ENCODE measurements at regions not wholly inside any gene's neighbourhood (a gene's known extent, or its start where the extent isn't known, plus 50 kb on each side); places are given as distances from the start of the nearest gene placed in this dataset.
"Not testable (repeated sequence)": the region's sequence is repeated elsewhere in the genome, so short reads cannot be mapped to it uniquely, and the experiment has no call there.

DNA sequence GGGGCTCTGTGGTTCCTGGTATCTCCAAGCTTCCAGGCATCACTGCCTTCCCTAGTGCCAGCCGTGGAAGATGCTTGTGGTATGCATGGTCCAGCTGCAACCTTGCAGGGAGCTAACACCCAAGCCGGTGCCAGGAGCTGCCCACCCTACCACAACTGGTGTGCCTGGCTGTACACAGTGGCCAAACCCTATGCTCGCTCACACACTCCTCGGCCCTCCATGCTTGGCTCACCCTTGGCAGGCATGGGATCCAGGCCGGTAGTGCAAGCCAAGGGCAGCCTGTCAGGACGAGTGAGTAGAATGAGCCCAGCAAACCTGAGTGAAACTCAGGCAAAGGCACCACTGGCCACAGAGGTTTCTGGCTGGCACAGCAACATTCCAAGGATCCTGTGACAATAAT lies 1676.0 kb downstream of the SLITRK1 start:
- no peak for DNase-seq (ENCODE audit: low spot score)

DNA sequence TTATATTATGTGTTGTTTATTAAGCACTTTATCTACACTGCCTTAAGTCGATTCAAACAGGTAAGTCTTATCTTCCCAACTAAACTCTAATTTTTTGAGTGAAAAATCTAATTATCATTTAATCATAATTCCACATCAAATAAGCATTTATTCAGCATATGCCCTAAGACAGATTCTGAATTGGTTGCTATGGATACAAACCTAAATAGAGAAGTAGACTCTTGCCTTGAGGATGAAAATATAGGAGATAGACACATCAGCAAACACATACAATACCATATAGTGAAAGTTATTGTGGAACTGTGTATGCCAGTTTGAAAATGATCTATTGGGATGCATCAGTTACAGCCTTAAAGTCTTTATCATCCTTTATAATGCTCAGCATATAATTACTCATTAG lies 1679.9 kb downstream of the SLITRK1 start:
- no peak for DNase-seq (ENCODE audit: low spot score)

DNA sequence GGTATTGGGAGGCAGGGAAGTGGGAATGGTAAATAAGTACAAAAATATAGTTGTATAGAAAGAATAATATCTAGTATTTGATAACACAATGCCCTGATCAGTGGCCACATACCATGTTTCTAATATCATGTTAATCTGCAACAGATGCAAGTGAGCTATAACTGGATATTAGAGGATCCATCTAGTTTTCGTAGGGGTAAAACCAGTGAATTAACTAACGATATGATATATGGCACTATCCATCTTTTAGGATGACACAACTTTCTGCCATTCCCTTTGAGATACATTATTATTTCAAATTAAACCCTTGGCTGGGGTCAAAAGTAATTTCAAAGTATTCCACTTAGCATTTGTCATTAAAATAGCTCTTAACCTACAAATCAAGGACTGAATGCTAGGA lies 1686.2 kb downstream of the SLITRK1 start:
- no peak for DNase-seq (ENCODE audit: low spot score)

DNA sequence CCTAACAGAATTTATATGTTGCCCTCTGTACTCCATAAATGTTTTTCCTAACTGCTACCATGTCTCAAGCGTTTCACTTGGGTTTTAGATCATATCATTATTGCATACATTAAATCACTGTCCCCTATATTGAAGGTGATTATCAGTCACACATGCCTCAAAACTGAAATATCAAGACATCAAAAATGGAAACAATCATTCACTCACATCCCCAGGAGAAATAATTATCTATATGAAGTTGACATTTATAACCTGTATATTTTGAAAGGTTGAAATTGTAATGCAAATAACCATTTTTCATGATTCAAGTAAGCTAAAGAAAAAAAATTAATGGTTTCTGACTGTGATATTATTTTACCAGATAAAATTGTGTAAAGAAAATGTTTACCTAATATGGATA lies 1695.0 kb downstream of the SLITRK1 start:
- DNase-seq (ENCODE audit: low spot score): no peak

DNA sequence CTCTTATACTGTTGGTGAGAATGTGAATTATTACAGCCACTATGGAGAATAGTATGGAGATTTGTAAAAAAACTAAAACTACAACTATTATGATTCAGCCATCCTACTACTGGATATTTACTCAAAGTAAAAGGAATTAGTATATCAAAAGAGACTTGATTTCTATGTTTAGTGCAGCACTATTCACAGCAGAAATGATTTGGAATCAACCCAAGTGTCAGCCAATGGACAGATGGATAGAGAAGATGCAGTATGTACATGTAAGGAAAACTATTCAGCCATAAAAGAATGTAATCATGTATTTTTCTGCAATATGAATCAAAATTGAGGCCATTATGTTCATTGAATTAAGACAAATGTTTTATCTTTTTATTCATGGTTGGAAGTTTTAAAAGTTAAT lies 1705.5 kb downstream of the SLITRK1 start:
- no peak for DNase-seq (ENCODE audit: low spot score)

DNA sequence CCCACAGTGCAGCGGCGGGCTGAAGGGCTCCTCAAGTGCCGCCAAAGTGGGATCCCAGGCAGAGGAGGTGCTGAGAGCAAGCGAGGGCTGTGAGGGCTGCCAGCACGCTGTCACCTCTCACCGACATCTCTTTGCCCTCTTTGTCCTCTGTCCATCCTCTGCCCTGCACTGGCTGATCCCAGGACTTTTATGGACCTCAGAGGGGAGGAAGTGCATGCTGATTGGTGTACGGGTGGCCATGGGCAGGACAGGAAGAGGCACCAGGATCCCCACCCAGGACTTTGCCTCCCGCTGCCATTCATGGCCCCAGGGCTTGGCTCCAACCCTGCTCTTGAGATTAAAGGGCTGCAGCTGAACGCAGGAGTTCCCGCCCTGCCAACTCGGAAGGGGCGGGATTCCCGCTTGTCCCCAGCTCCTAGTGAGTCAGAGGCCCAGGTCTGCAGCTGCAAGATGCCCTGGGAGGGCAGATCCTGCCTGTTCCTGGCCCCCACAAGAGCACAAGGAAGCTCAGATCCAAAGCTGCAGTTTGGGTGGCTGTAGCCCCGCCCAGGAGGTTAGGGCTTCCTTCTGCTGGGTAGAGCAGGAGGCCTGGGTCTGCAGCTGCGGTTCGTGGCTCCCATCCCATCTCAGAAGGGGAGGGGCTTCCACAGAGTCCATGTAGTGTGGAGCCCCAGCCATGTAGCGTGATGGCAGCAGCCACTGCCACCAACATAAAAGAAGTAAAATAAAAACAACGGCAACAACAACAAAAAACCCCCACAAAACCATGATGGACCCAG lies 1716.7 kb downstream of the SLITRK1 start:
- no peak for DNase-seq (ENCODE audit: low spot score)

DNA sequence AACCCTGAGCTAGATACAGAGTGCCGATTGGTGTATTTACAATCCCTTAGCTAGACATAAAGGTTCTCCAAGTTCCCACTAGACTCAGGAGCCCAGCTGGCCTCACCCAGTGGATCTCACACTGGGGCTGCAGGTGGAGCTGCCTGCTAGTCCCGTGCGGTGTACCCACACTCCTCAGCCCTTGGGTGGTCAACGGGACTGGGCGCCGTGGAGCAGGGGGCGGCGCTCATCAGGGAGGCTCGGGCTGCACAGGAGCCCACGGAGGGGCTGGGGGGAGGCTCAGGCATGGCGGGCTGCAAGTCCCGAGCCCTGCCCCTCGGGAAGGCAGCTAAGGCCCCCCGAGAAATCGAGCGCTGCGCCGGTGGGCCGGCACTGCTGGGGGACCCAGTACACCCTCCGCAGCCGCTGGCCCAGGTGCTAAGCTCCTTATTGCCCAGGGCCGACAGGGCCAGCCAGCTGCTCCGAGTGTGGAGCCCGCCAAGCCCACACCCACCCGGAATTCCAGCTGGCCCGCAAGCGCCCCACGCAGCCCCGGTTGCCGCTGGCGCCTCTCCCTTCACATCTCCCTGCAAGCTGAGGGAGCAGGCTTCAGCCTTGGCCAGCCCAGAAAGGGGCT lies 1717.4 kb downstream of the SLITRK1 start:
- not testable (repeated sequence) for DNase-seq (ENCODE audit: low spot score)

DNA sequence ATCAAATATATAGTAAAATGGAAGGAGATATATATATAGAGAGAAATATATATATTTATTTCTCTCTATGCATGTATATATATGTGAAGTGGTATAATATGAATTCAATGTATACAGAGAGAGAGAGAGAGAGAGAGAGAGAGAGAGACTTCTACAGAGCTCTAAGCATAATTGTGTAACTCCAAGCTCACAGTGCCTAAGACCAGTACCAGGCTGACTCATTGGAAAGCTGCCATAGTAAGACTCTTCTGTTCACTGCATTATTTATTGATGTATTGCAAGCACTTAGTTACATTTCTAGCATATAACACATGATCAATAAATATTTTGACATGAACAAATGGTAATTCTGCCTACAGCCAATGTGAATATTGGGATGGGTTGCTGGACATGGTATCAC lies 1734.7 kb downstream of the SLITRK1 start:
- DNase-seq (ENCODE audit: low spot score): no peak

DNA sequence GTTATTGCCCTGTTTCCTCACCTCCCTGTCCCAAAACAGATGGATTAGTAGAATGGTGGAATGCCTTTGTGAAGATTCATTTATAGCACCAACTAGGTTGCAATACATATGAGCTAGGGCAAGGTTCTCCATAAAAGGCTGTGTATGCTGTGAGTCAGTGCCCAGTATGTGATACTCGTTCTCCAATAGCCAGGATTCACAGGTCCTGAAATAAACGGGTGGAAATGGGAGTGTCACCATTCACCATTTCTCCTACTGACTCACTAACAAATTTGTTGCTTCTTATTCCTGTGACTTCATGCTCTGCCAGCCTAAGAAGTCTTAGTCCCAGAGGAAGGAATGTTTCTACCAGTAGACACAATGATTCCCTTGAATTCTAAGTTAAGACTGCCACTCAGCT lies 1745.4 kb downstream of the SLITRK1 start:
- no peak for DNase-seq (ENCODE audit: low spot score)

DNA sequence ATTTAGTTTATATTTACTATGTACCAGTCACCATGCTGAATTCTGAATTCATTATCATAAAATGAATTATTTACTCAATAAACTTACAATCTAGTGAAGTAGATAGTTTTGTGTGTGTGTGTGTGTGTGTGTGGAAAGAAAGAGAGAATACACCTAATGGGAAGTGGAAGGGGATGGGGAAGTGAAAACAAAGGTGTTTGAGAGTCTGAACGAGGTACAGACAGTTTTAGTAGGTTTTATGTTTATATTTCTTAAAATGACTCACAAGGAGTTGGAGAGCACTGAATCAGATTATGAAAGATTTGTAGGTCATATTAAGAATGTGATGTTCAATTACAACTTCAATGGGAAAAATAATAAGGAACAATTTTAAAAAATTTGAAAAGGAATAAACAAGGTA lies 1753.0 kb downstream of the SLITRK1 start:
- DNase-seq (ENCODE audit: low spot score): no peak

DNA sequence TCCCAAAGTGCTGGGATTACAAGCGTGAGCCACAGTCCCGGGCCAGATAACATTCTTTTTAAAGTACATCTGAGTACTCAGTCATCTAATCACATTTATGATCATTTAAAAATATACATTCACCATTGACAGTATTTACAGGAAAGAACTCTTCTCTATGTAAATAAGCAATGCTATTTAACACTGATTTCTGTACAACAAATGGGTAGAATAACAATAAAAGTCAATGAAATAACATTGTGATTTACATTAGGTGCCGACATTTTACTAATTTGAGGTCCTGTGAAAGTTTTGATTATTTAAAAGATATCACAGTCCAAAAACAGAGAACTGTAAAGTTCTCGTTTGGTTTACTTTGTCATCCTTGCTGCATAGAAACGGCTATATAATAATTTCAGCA lies 1763.7 kb downstream of the SLITRK1 start:
- no peak for DNase-seq (ENCODE audit: low spot score)

DNA sequence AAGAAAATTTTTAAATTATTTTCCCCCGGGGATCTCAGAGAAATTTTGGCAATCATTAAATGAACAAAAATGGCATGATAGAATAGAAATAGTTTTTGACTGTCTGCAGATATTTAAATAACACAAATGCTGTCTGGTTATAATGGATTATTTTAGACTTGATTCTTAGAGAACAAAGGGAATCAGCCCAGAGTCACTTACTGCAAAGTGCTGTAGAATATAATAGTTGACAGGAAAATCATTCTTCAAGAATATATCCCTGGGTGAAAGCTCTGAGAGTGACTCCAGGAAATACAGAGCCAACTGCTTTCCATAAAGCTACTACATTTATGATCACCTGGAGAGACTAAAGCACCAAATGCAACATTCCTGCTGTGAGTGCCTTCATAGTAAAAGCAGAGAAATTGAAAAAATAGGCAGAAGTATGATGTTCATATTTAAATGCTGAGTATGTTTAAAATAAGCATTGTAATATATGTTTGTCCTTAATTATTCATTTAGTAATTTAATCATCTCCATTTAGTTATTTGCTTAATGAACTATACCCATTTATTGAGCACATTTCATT lies 1765.8 kb downstream of the SLITRK1 start:
- DNase-seq (ENCODE audit: low spot score): no peak

DNA sequence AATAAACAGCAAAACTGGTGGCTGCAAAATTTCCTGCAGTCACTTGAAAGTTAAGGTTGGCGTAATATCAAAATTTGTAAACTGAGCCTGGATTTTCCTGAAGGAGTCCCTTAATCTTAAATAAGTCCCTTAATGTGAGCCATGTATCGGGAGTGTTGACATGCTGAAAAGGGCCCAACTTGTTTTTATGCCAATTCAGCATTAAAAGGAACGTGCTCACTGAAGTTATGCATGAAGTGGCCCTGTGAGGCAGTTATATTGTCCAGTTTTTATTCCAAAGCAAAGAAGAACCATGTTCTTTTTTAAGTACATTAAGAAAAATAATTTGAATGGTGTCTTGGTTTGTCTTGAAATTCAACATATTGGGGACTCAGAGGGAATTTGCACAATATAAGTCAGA lies 1766.9 kb downstream of the SLITRK1 start:
- DNase-seq (ENCODE audit: low spot score): no peak

DNA sequence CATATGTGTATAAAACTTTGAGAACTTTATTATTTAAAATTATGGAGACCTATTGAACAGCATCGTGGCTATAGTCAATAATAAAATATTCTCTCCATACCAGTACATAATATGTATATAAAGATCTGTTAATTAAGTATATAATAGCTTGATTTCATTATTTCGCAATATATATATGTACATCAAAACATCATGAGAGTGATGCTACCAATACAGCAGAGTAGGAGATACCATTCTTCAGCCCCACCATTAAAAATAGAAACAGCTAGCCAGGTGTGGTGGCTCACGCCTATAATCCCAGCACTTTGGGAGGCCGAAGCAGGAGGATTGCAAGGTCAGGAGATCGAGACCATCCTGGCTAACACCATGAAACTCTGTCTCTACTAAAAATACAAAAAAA lies 1755.3 kb upstream of the SPRY2 start:
- no peak for DNase-seq (ENCODE audit: low spot score)

DNA sequence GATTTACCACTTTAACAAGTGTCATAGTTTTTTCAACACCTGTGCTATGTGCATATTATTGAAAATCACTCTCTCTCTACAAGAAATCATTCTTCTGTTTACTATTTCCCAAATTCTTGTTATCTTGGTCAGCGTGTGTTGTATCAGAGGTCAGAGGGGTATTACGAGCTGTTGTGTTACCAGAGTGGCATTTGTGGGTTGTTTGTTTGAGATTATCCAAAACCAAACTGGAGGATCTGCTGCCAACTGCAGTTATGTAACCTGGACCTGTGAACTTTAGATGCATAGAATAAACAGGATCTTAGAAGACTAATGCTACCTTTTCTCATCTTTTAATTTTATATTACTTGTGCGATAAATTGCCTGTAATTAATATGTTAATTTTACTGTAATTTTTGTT lies 1751.4 kb upstream of the SPRY2 start:
- no peak for DNase-seq (ENCODE audit: low spot score)

DNA sequence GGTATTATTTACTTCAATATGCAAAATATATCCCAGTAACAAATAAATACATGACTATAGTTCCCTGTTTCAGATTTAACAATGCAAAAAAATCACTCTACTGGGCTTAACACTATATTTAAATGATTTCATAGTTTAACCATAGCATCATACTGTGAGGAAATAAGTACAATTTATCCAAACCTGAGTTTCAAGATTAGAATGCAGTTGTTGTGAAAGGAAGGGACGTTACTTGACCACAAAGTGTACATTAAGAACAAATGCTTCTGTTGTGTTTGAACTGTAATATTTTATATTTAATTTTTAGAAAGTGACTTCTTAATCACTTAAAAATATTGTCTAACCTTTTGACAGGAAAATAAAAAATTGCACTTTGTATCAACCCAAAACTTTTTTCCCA lies 1747.9 kb upstream of the SPRY2 start:
- DNase-seq (ENCODE audit: low spot score): no peak

DNA sequence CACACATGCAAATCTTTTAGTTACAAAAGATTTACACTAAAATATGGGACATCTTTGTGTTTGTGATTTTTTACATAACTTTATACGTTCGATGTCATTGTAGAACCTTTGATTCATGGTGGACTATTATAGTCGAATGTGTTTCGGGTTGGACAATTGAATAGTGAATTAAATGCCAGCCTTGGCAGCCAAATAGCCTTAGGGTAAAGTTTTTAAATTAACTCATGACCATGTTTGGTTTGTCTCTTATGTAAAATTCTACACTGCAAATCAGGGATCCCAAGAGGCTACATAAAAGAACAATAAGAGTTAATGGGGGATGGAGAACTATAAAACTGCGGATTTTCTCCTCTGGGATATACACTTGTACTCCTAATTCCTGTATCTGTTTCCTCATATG lies 1735.6 kb upstream of the SPRY2 start:
- no peak for DNase-seq (ENCODE audit: low spot score)

DNA sequence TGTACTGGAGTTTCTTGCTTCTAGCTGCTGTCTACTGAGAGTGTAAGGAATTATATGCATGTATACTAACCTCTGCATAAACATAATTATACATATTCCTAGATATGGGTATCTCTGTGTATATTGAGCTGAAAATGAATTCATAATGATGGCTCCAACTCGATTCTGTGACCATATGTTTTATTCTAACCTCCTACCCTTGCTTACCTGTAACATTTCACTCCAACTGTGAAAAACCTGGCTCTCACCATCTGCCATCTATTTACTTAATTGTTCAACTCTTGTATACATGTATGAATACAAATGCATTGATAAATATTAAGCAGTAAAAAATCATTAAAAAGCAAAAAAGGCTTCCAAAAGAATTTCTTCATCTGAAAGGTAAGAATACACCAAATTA lies 1729.5 kb upstream of the SPRY2 start:
- no peak for DNase-seq (ENCODE audit: low spot score)

DNA sequence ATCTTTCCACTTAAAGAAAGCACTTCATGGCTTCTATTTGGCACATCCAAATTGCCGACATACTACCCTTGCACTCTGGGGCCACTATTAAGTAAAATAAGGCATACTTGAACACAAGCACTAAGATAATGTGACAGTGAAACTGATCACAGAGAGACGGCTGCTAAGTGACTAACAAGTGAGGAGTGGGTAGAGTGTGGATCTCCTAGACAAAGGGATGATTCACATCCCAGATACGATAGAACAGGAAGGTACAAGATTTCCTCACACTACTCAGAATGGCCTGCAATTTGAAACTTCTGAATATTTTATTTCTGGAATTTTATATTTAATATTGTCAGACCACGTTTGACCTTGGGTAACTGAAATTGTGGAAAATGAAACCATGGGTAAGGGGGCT lies 1721.8 kb upstream of the SPRY2 start:
- no peak for DNase-seq (ENCODE audit: low spot score)

DNA sequence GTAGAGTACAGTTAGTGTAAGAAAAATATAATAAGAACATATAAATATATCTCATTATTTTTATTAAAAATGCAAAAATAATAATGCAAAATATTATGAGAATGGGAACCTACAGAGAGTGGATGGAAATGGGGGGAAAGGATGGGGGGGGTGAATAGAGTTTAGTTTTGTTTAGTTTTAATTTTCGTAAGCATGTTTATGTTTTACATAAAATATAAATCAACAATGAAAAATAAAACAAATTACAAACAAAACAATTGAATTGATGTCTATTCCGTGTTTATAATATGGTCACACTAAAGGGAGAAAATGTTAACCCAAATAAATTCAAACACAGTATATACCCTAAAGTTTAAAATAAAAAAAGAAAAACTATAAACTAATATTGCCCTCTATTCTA lies 1717.4 kb upstream of the SPRY2 start:
- no peak for DNase-seq (ENCODE audit: low spot score)

DNA sequence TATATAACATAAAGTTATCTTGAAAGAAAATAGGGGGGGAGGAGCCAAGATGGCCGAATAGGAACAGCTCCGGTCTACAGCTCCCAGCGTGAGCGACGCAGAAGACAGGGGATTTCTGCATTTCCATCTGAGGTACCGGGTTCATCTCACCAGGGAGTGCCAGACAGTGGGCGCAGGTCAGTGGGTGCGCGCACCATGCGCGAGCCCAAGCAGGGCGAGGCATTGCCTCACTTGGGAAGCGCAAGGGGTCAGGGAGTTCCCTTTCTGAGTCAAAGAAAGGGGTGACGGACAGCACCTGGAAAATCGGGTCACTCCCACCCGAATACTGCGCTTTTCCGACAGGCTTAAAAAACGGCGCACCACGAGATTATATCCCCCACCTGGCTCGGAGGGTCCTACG lies 1704.4 kb upstream of the SPRY2 start:
- not testable (repeated sequence) for DNase-seq (ENCODE audit: low spot score)

DNA sequence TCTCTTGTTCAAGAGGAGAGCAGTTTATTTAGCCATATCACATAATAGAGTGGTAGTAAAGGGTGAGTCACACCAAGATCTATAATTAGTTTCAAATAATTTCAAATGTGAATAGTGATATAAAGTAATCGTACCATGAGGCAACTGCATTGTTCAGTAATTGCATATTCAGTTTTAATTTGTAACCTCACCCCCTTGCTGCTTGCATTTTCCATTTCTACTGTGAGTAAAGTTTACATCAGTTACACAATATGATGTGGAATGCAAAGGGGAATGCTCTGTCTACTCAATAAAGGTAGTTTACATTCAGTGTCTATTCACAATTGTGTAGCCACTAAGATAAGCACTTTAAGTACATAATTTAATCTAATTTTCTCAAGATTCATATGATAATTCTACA lies 1695.7 kb upstream of the SPRY2 start:
- no peak for DNase-seq (ENCODE audit: low spot score)

DNA sequence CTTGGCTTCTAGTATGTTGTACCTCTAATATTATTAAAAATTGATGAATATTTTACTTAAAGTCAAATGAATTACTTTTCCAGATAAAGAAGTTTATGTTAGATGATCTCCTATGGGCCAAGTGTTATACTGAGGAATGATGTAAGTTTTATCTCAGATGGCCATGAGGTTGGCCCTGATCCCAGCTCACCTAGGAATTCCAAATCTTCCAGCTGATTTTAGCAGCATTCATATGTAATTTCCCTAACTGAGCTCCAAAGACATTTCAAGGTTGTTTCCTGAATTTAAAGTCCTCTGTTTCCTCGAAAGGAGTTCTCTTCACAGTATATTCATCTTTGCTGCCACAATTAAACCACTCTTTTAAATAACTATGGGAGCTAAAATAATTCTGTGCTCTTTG lies 1670.4 kb upstream of the SPRY2 start:
- no peak for DNase-seq (ENCODE audit: low spot score)

DNA sequence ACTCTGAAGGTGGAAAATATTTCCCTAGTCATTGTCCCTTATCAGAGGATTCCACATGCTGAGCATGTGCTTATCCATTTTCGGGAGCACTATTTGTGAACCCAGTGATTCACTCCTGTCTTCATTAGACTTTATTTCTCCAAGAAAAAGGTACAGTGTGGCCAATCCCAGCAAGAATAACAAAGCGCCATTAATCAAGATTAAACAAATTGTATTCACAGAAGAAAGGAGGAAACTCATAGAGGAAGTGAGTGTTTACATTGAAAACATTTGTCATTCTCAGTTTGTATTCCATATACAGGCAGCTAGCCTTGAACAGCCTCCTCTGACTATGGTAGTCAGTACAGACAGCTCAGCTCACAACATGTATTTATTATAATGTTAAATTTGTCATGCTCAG lies 1669.9 kb upstream of the SPRY2 start:
- DNase-seq (ENCODE audit: low spot score): no peak
